ENCODE measurements at regions not wholly inside any gene's neighbourhood (a gene's known extent, or its start where the extent isn't known, plus 50 kb on each side); places are given as distances from the start of the nearest gene placed in this dataset.

- TF ChIP-seq POLR2A (IDR thresholded peaks at IDR 0.05) (no peak), CTCF (IDR thresholded peaks at IDR 0.05) (no peak)
- DNase-seq, result no peak
- Histone ChIP-seq H3K27me3 (no peaks in the 10 kb centered on the region), H3K9me3 (no peaks in the 10 kb centered on the region), H3K4me3 (no peak overlapping the region), H3K27ac (no peak overlapping the region), H3K36me3 (no peaks in the 10 kb centered on the region), H3K4me1 (no peaks in the 10 kb centered on the region)
These were observed 513.0 kb downstream of the XIRP2 start for GRCh38 chr2:167401309-167401708.

GRCh38 chr2:167400546-167400945, 512.3 kb downstream of the XIRP2 start:
- no peak overlapping the region for H3K27ac ChIP-seq
- H3K9me3 ChIP-seq, result no peaks in the 10 kb centered on the region
- no peaks in the 10 kb centered on the region for H3K36me3 ChIP-seq
- H3K27me3 ChIP-seq, result no peaks in the 10 kb centered on the region
- TF ChIP-seq POLR2A (IDR thresholded peaks at IDR 0.05) (no peak), CTCF (IDR thresholded peaks at IDR 0.05) (no peak)
- no peak for DNase-seq
- no peak overlapping the region for H3K4me3 ChIP-seq
- no peaks in the 10 kb centered on the region for H3K4me1 ChIP-seq

GRCh38 chr2:167398873-167399272, 510.6 kb downstream of the XIRP2 start:
- no peak overlapping the region for H3K27ac ChIP-seq
- no peak for TF ChIP-seq CTCF (IDR thresholded peaks at IDR 0.05)
- no peaks in the 10 kb centered on the region for H3K4me1 ChIP-seq
- H3K27me3 ChIP-seq, result no peaks in the 10 kb centered on the region
- no peak overlapping the region for H3K4me3 ChIP-seq
- no peaks in the 10 kb centered on the region for H3K9me3 ChIP-seq
- DNase-seq, result no peak
- H3K36me3 ChIP-seq, result no peaks in the 10 kb centered on the region

- Histone ChIP-seq H3K9me3 (no peaks in the 10 kb centered on the region), H3K4me1 (no peaks in the 10 kb centered on the region), H3K36me3 (no peaks in the 10 kb centered on the region), H3K4me3 (no peak overlapping the region), H3K27ac (no peak overlapping the region), H3K27me3 (no peaks in the 10 kb centered on the region)
- DNase-seq, result no peak
- TF ChIP-seq POLR2A (IDR thresholded peaks at IDR 0.05), result no peak
- TF ChIP-seq CTCF (IDR thresholded peaks at IDR 0.05), result no peak
These were observed 500.6 kb downstream of the XIRP2 start for GRCh38 chr2:167388901-167389300.

GRCh38 chr2:167388497-167388896, 500.2 kb downstream of the XIRP2 start:
- H3K4me1 ChIP-seq, result no peaks in the 10 kb centered on the region
- no peak for TF ChIP-seq POLR2A (IDR thresholded peaks at IDR 0.05)
- no peak for TF ChIP-seq CTCF (IDR thresholded peaks at IDR 0.05)
- no peaks in the 10 kb centered on the region for H3K27me3 ChIP-seq
- no peak overlapping the region for H3K4me3 ChIP-seq
- H3K9me3 ChIP-seq, result no peaks in the 10 kb centered on the region
- H3K36me3 ChIP-seq, result no peaks in the 10 kb centered on the region
- no peak overlapping the region for H3K27ac ChIP-seq
- no peak for DNase-seq

GRCh38 chr2:167386694-167387093, 498.4 kb downstream of the XIRP2 start:
- no peak for TF ChIP-seq POLR2A (IDR thresholded peaks at IDR 0.05)
- TF ChIP-seq CTCF (IDR thresholded peaks at IDR 0.05), result no peak
- no peak for DNase-seq
- Histone ChIP-seq H3K27ac (no peak overlapping the region), H3K4me3 (no peak overlapping the region), H3K9me3 (no peaks in the 10 kb centered on the region), H3K4me1 (no peaks in the 10 kb centered on the region), H3K27me3 (no peaks in the 10 kb centered on the region), H3K36me3 (no peaks in the 10 kb centered on the region)
